ENCODE measurements at regions not wholly inside any gene's neighbourhood (a gene's known extent, or its start where the extent isn't known, plus 50 kb on each side); places are given as distances from the start of the nearest gene placed in this dataset.

GRCh38 chr1:82246050-82246449 lies 445.3 kb downstream of the ADGRL2 start:
- TF ChIP-seq EP300 (IDR thresholded peaks at IDR 0.05) (no peak), POLR2A (IDR thresholded peaks at IDR 0.05) (no peak)
- TF ChIP-seq, protein P1, sequence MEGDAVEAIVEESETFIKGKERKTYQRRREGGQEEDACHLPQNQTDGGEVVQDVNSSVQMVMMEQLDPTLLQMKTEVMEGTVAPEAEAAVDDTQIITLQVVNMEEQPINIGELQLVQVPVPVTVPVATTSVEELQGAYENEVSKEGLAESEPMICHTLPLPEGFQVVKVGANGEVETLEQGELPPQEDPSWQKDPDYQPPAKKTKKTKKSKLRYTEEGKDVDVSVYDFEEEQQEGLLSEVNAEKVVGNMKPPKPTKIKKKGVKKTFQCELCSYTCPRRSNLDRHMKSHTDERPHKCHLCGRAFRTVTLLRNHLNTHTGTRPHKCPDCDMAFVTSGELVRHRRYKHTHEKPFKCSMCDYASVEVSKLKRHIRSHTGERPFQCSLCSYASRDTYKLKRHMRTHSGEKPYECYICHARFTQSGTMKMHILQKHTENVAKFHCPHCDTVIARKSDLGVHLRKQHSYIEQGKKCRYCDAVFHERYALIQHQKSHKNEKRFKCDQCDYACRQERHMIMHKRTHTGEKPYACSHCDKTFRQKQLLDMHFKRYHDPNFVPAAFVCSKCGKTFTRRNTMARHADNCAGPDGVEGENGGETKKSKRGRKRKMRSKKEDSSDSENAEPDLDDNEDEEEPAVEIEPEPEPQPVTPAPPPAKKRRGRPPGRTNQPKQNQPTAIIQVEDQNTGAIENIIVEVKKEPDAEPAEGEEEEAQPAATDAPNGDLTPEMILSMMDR (IDR thresholded peaks at IDR 0.05) = no peak

All from stomach (tissue), 4 donors.